NT2/D1 (cell line): ENCODE measurements at regions not wholly inside any gene's neighbourhood (a gene's known extent, or its start where the extent isn't known, plus 50 kb on each side); places are given as distances from the start of the nearest gene placed in this dataset.

ENCODE experiments used
- YY1 ChIP-seq: IDR thresholded peaks from 2 replicates; pipeline ENCODE4 v1.6.1; 2011; ENCODE audit not compliant: insufficient read length, insufficient read depth
- ZNF274 ChIP-seq: IDR thresholded peaks from 2 replicates; pipeline ENCODE4 v1.6.1; 2011; ENCODE audit warnings: mild to moderate bottlenecking, low read depth, low read length

GRCh38 chr15:93238641-93239040 lies 149.6 kb upstream of the RGMA start:
- TF ChIP-seq YY1 (no peak), ZNF274 (no peak)
